HepG2 (cell line): ENCODE measurements at regions not wholly inside any gene's neighbourhood (a gene's known extent, or its start where the extent isn't known, plus 50 kb on each side); places are given as distances from the start of the nearest gene placed in this dataset.

Source experiments
- ATAC-seq: fragments of 200-7000 bp; cut with Tn5 transposase; 3 replicates; pipeline ENCODE4 v1.9.1; 2020; ENCODE audit warnings: mild to moderate bottlenecking, moderate library complexity
- BruUV-seq: library from RNA; stranded (reverse); fragments of 400-500 nt; replicated peaks from 2 replicates; lab custom pipeline; 2021; lab: Mats Ljungman, UMichigan
- CTCF ChIA-PET: fragments of 300-600 bp; formaldehyde crosslinking; extraction: SDS; loops from one replicate; lab custom pipeline; 2021; ENCODE audit warnings: low total read pairs, inconsistent platforms, low intra/inter-chr PET ratio; lab: Yijun Ruan, JAX
- POLR2A ChIA-PET: fragments of 350-600 bp; sonication (Branson Sonifier 250); formaldehyde crosslinking; loops from one replicate; lab custom pipeline; 2020; ENCODE audit warnings: antibody characterized with exemption, inconsistent platforms; lab: Yijun Ruan, JAX
- DNase-seq: peaks from one replicate; pipeline ENCODE4 v3.0.0-alpha.2; 2015; ENCODE audit warnings: low spot score
- FAIRE-seq: peaks from 3 replicates; lab custom pipeline; 2011; peaks lifted over from hg19 to GRCh38; lab: Jason Lieb, UNC
- H2AFZ ChIP-seq: one replicate; pipeline ENCODE4 v1.6.1; 2011; ENCODE audit warnings: low read length, inconsistent platforms
- H3K27ac ChIP-seq: fragments of 300-600 bp; 3 replicates; pipeline ENCODE4 v1.8.0; 2011; ENCODE audit warnings: mixed run types, mild to moderate bottlenecking, mixed read lengths, low read length, inconsistent platforms; ENCODE audit not compliant: insufficient read depth; ENCODE audit errors: extremely low read length
- H3K27me3 ChIP-seq, 2 experiments: fragments of 200-600 bp in 1 of 2; 2 replicates in 1 of 2; 3 replicates in 1 of 2; pipeline versions ENCODE4 v1.6.0 to v1.8.0; 2011; ENCODE audit warnings: low read length in 2 of 2, mild to moderate bottlenecking in 2 of 2, moderate library complexity in 2 of 2, inconsistent platforms in 1 of 2; ENCODE audit not compliant: insufficient read depth in 2 of 2, control insufficient read depth in 1 of 2
- H3K36me3 ChIP-seq, 2 experiments: fragments of 200-600 bp in 1 of 2; replicated peaks in 1 of 2; 2 replicates in 1 of 2; 3 replicates in 1 of 2; pipeline versions ENCODE4 v1.5.1 to v1.8.0; 2011; ENCODE audit warnings: low read length in 2 of 2, inconsistent platforms in 1 of 2; ENCODE audit not compliant: insufficient read depth in 2 of 2, control insufficient read depth in 1 of 2
- H3K4me1 ChIP-seq: 2 replicates; pipeline ENCODE4 v1.5.1; 2012; ENCODE audit warnings: low read length, inconsistent platforms; ENCODE audit not compliant: insufficient read depth
- H3K4me2 ChIP-seq: 2 replicates; pipeline ENCODE4 v1.6.0; 2011; ENCODE audit warnings: low read depth, low read length, inconsistent platforms
- H3K4me3 ChIP-seq, 3 experiments: fragments of 200-600 bp in 1 of 3; sonication (generic), shearing (Covaris generic) in 1 of 3; replicated peaks in 1 of 3; 2 replicates each; pipeline ENCODE4 v1.5.1; 2011 to 2016; ENCODE audit warnings: low read length in 3 of 3, inconsistent platforms in 2 of 3, low read depth in 2 of 3, mild to moderate bottlenecking in 2 of 3, control low read depth in 1 of 3, mixed read lengths in 1 of 3; ENCODE audit not compliant: insufficient read depth in 1 of 3
- H3K79me2 ChIP-seq: one replicate; pipeline ENCODE4 v1.6.1; 2011; ENCODE audit warnings: low read length, inconsistent platforms; ENCODE audit not compliant: insufficient read depth
- H3K9ac ChIP-seq: 2 replicates; pipeline ENCODE4 v1.6.0; 2011; ENCODE audit warnings: mild to moderate bottlenecking, low read depth, low read length, inconsistent platforms; ENCODE audit not compliant: insufficient read depth
- H3K9me3 ChIP-seq: 2 replicates; pipeline ENCODE4 v1.5.1; 2012; ENCODE audit warnings: mild to moderate bottlenecking, low read length
- H4K20me1 ChIP-seq: 2 replicates; pipeline ENCODE4 v1.6.0; 2011; ENCODE audit warnings: inconsistent platforms, mild to moderate bottlenecking, low read length, moderate library complexity; ENCODE audit not compliant: insufficient read depth
- CTCF ChIP-seq: sonication (generic); formaldehyde crosslinking; IDR thresholded peaks from 2 replicates; pipeline ENCODE4 v1.5.0; 2020; ENCODE audit warnings: mild to moderate bottlenecking, missing genetic modification reagents, moderate library complexity
- HMG20B ChIP-seq: conservative IDR thresholded peaks from 2 replicates; pipeline ENCODE4 v1.6.1; 2016; ENCODE audit warnings: missing genetic modification reagents, missing compliant biosample characterization
- IRX3 ChIP-seq: sonication (generic); formaldehyde crosslinking; IDR thresholded peaks from 2 replicates; pipeline ENCODE4 v1.8.1; 2023; ENCODE audit warnings: mild to moderate bottlenecking, low read depth, missing genetic modification reagents, borderline replicate concordance
- MATR3 ChIP-seq: sonication (generic); formaldehyde crosslinking; IDR thresholded peaks from 2 replicates; pipeline ENCODE4 v1.4.0; 2020; ENCODE audit warnings: missing genetic modification reagents
- NKX3-1 ChIP-seq: sonication (generic); formaldehyde crosslinking; IDR thresholded peaks from 2 replicates; pipeline ENCODE4 v1.5.0; 2020; ENCODE audit warnings: missing genetic modification reagents
- SP140L ChIP-seq: sonication (generic); formaldehyde crosslinking; IDR thresholded peaks from 2 replicates; pipeline ENCODE4 v1.4.0; 2020; ENCODE audit warnings: missing genetic modification reagents, borderline replicate concordance
- TRAFD1 ChIP-seq: sonication (generic); formaldehyde crosslinking; IDR thresholded peaks from 2 replicates; pipeline ENCODE4 v1.5.1; 2020; ENCODE audit warnings: missing genetic modification reagents, mild to moderate bottlenecking, borderline replicate concordance
- ZNF18 ChIP-seq: sonication (generic); formaldehyde crosslinking; IDR thresholded peaks from 2 replicates; pipeline ENCODE4 v1.8.0; 2022; ENCODE audit warnings: mild to moderate bottlenecking, missing genetic modification reagents; ENCODE audit not compliant: insufficient replicate concordance
- ZNF251 ChIP-seq: sonication (generic); formaldehyde crosslinking; IDR thresholded peaks from 2 replicates; pipeline ENCODE4 v1.9.0; 2021; ENCODE audit warnings: mild to moderate bottlenecking, missing genetic modification reagents
- ZNF430 ChIP-seq: sonication (generic); formaldehyde crosslinking; IDR thresholded peaks from 2 replicates; pipeline ENCODE4 v1.9.0; 2021; ENCODE audit warnings: mild to moderate bottlenecking, missing genetic modification reagents
- ZNF547 ChIP-seq: sonication (generic); formaldehyde crosslinking; IDR thresholded peaks from 2 replicates; pipeline ENCODE4 v1.5.1; 2020; ENCODE audit warnings: mild to moderate bottlenecking, missing genetic modification reagents
- ZNF615 ChIP-seq: sonication (generic); formaldehyde crosslinking; IDR thresholded peaks from 2 replicates; pipeline ENCODE4 v1.5.0; 2020; ENCODE audit warnings: mild to moderate bottlenecking, missing genetic modification reagents, borderline replicate concordance
- ZNF747 ChIP-seq: sonication (generic); formaldehyde crosslinking; IDR thresholded peaks from 2 replicates; pipeline ENCODE4 v1.8.1; 2023; ENCODE audit warnings: missing genetic modification reagents, mild to moderate bottlenecking, borderline replicate concordance
- ZNF816 ChIP-seq: sonication (generic); formaldehyde crosslinking; IDR thresholded peaks from 2 replicates; pipeline ENCODE4 v1.8.0; 2022; ENCODE audit warnings: missing genetic modification reagents, mild to moderate bottlenecking, borderline replicate concordance
- WGBS: methylation state at CpG from one replicate; pipeline ENCODE4 v1.1.6; 2017; ENCODE audit warnings: low lambda C conversion rate; 5-methylcytosine and 5-hydroxymethylcytosine counted together
- in situ Hi-C: cut with HindIII; loops from 2 replicates; pipeline ENCODE4 v1.10.0; 2017; ENCODE audit warnings: low pct_unique_long_range_greater_than_20kb; ENCODE audit not compliant: extremely low pct_ligation_motif_present
- intact Hi-C: fragments of 100-400 bp; cut with micrococcal nuclease; formaldehyde crosslinking; loops from one replicate; pipeline ENCODE4 v1.10.0; 2022; ENCODE audit not compliant: unreplicated experiment

GRCh38 chr5:104247260-104247659 is 684.7 kb upstream of the NUDT12 start:
- no peak for DNase-seq
- WGBS, result 44% methylated on average over 2 of the region's 3 CpGs
- in situ Hi-C loops, result no loop called here

GRCh38 chr5:104241046-104241445 is 678.5 kb upstream of the NUDT12 start:
- Histone ChIP-seq H3K4me1 (no peaks in the 10 kb centered on the region), H2AFZ (no peak overlapping the region), H3K27me3 (no peaks in the 10 kb centered on the region), H3K9me3 (no peaks in the 10 kb centered on the region), H3K9ac (no peak overlapping the region), H3K4me3 (no peak overlapping the region), H4K20me1 (no peaks in the 10 kb centered on the region), H3K36me3 (no peaks in the 10 kb centered on the region), H3K79me2 (no peaks in the 10 kb centered on the region), H3K27ac (no peak overlapping the region), H3K4me2 (no peak overlapping the region)
- intact Hi-C loops, result no loop called here
- DNase-seq (no peak), ATAC-seq (no peak), FAIRE-seq (no peak)
- TF ChIP-seq IRX3 (CRISPR knock-in tag) (no peak), TRAFD1 (no peak), ZNF430 (no peak), CTCF (CRISPR knock-in tag) (no peak), ZNF615 (CRISPR knock-in tag) (no peak), NKX3-1 (no peak), MATR3 (CRISPR knock-in tag) (no peak), ZNF251 (CRISPR knock-in tag) (no peak), SP140L (CRISPR knock-in tag) (no peak)
- ChIA-PET POLR2A (no interaction called here), CTCF (no interaction called here)
- 55% methylated on average over 1 of the region's 4 CpGs for WGBS
- BruUV-seq, result no TSS peak
- in situ Hi-C loops, result no loop called here

More at GRCh38 chr5:104247260-104247659, 684.7 kb upstream of the NUDT12 start:
- no peaks in the 10 kb centered on the region for H4K20me1 ChIP-seq
- H3K27me3 ChIP-seq, result no peaks in the 10 kb centered on the region
- no peak overlapping the region for H3K4me2 ChIP-seq
- ChIA-PET POLR2A (no interaction called here), CTCF (no interaction called here)
- no peaks in the 10 kb centered on the region for H3K36me3 ChIP-seq
- no peak overlapping the region for H2AFZ ChIP-seq
- no peaks in the 10 kb centered on the region for H3K79me2 ChIP-seq
- no peaks in the 10 kb centered on the region for H3K9me3 ChIP-seq
- no peak overlapping the region for H3K9ac ChIP-seq
- no peak overlapping the region for H3K4me3 ChIP-seq
- intact Hi-C loops, result no loop called here
- no peak overlapping the region for H3K27ac ChIP-seq
- no peak for FAIRE-seq
- no peaks in the 10 kb centered on the region for H3K4me1 ChIP-seq
- no TSS peak for BruUV-seq
- no peak for ATAC-seq
- no peak for TF ChIP-seq ZNF747
- no peak for TF ChIP-seq ZNF547 (CRISPR knock-in tag)
- no peak for TF ChIP-seq HMG20B
- no peak for TF ChIP-seq ZNF18 (CRISPR knock-in tag)
- no peak for TF ChIP-seq ZNF816 (CRISPR knock-in tag)
